H9 (cell line): ENCODE measurements at regions not wholly inside any gene's neighbourhood (a gene's known extent, or its start where the extent isn't known, plus 50 kb on each side); places are given as distances from the start of the nearest gene placed in this dataset.

Experiments used
- DNase-seq: peaks from one replicate; pipeline ENCODE4 v3.0.0-alpha.2; 2017
- H2AFZ ChIP-seq: one replicate; pipeline ENCODE4 v1.6.1; 2013; ENCODE audit warnings: mild to moderate bottlenecking, low read length, control low read depth, moderate library complexity
- H2AK5ac ChIP-seq: 2 replicates; pipeline ENCODE4 v1.6.1; 2013; ENCODE audit warnings: low read length, control low read depth, mixed read lengths; ENCODE audit not compliant: insufficient read length
- H2BK120ac ChIP-seq: one replicate; pipeline ENCODE4 v1.6.1; 2013; ENCODE audit warnings: low read depth, mild to moderate bottlenecking, low read length, control low read depth, inconsistent platforms; ENCODE audit not compliant: poor library complexity, severe bottlenecking
- H2BK12ac ChIP-seq: 2 replicates; pipeline ENCODE4 v1.6.1; 2013; ENCODE audit warnings: low read length, control low read depth, mixed read lengths, low read depth; ENCODE audit not compliant: insufficient read length
- H2BK15ac ChIP-seq: 2 replicates; pipeline ENCODE4 v1.6.1; 2013; ENCODE audit warnings: low read depth, low read length, control low read depth
- H2BK20ac ChIP-seq: one replicate; pipeline ENCODE4 v1.6.1; 2013; ENCODE audit warnings: low read depth, mild to moderate bottlenecking, low read length, control low read depth, inconsistent platforms; ENCODE audit not compliant: poor library complexity, severe bottlenecking
- H2BK5ac ChIP-seq: 2 replicates; pipeline ENCODE4 v1.6.1; 2013; ENCODE audit warnings: low read length, control low read depth, mixed read lengths; ENCODE audit not compliant: insufficient read length
- H3K14ac ChIP-seq: 2 replicates; pipeline ENCODE4 v1.6.1; 2013; ENCODE audit warnings: low read length, control low read depth; ENCODE audit not compliant: insufficient read depth
- H3K18ac ChIP-seq: 2 replicates; pipeline ENCODE4 v1.6.1; 2013; ENCODE audit warnings: low read depth, mild to moderate bottlenecking, mixed read lengths, low read length, control low read depth; ENCODE audit not compliant: insufficient read length
- H3K23ac ChIP-seq: 2 replicates; pipeline ENCODE4 v1.6.1; 2013; ENCODE audit warnings: low read length, control low read depth, mixed read lengths, low read depth; ENCODE audit not compliant: insufficient read length
- H3K23me2 ChIP-seq: 2 replicates; pipeline ENCODE4 v1.6.1; 2013; ENCODE audit warnings: low read depth, mild to moderate bottlenecking, mixed read lengths, low read length, control low read depth; ENCODE audit not compliant: insufficient read length, poor library complexity, severe bottlenecking
- H3K27ac ChIP-seq: 2 replicates; pipeline ENCODE4 v1.5.1; 2013; ENCODE audit warnings: low read length, control low read depth, mixed read lengths, low read depth; ENCODE audit not compliant: insufficient read length
- H3K27me3 ChIP-seq: 2 replicates; pipeline ENCODE4 v1.6.1; 2013; ENCODE audit warnings: low read length, control low read depth, inconsistent platforms; ENCODE audit not compliant: insufficient read depth
- H3K4ac ChIP-seq: 2 replicates; pipeline ENCODE4 v1.6.1; 2013; ENCODE audit warnings: low read depth, mild to moderate bottlenecking, control low read depth, inconsistent platforms, low read length, moderate library complexity
- H3K4me1 ChIP-seq: 2 replicates; pipeline ENCODE4 v1.6.1; 2013; ENCODE audit warnings: low read length, control low read depth, inconsistent platforms; ENCODE audit not compliant: insufficient read depth
- H3K4me2 ChIP-seq: 2 replicates; pipeline ENCODE4 v1.6.1; 2013; ENCODE audit warnings: low read length, control low read depth, mixed read lengths; ENCODE audit not compliant: insufficient read length, insufficient read depth
- H3K56ac ChIP-seq: 2 replicates; pipeline ENCODE4 v1.6.1; 2013; ENCODE audit warnings: low read depth, mild to moderate bottlenecking, mixed read lengths, low read length, control low read depth; ENCODE audit not compliant: insufficient read length
- H3K79me1 ChIP-seq: 2 replicates; pipeline ENCODE4 v1.6.1; 2013; ENCODE audit warnings: low read depth, mild to moderate bottlenecking, moderate library complexity, low read length, control low read depth, inconsistent platforms; ENCODE audit not compliant: insufficient read depth, poor library complexity, severe bottlenecking
- H3K79me2 ChIP-seq: 2 replicates; pipeline ENCODE4 v1.6.1; 2013; ENCODE audit warnings: low read length, control low read depth, inconsistent platforms; ENCODE audit not compliant: insufficient read depth
- H3K9ac ChIP-seq: 2 replicates; pipeline ENCODE4 v1.6.1; 2013; ENCODE audit warnings: low read length, control low read depth, mixed read lengths; ENCODE audit not compliant: insufficient read length; ENCODE audit errors: extremely low read depth
- H3K9me3 ChIP-seq: one replicate; pipeline ENCODE4 v1.6.1; 2013; ENCODE audit warnings: low read depth, low read length, inconsistent platforms; ENCODE audit not compliant: control insufficient read depth
- H3T11ph ChIP-seq: one replicate; pipeline ENCODE4 v1.6.1; 2013; ENCODE audit warnings: mild to moderate bottlenecking, low read length, control low read depth, inconsistent platforms
- H4K20me1 ChIP-seq: one replicate; pipeline ENCODE4 v1.6.1; 2013; ENCODE audit not compliant: control insufficient read depth, insufficient read length, insufficient read depth
- H4K5ac ChIP-seq: 2 replicates; pipeline ENCODE4 v1.6.1; 2013; ENCODE audit warnings: low read depth, mild to moderate bottlenecking, mixed read lengths, low read length, control low read depth; ENCODE audit not compliant: insufficient read length
- H4K8ac ChIP-seq: replicated peaks from 2 replicates; pipeline ENCODE4 v1.6.1; 2013; ENCODE audit warnings: low read length, control low read depth, mixed read lengths, low read depth; ENCODE audit not compliant: insufficient read length
- H4K91ac ChIP-seq: 2 replicates; pipeline ENCODE4 v1.6.1; 2013; ENCODE audit warnings: low read depth, mild to moderate bottlenecking, moderate library complexity, mixed read lengths, low read length, control low read depth; ENCODE audit not compliant: insufficient read length
- H3K27ac Mint-ChIP-seq, 3 experiments: 2 replicates in 2 of 3; 3 replicates in 1 of 3; pipeline ENCODE4 v1.8.0; 2020 to 2021; ENCODE audit warnings: mixed read lengths in 3 of 3, mild to moderate bottlenecking in 1 of 3, moderate library complexity in 1 of 3
- H3K27me3 Mint-ChIP-seq: 2 replicates; pipeline ENCODE4 v1.8.0; 2021; ENCODE audit warnings: low read depth, mild to moderate bottlenecking, moderate library complexity, mixed read lengths
- H3K36me3 Mint-ChIP-seq, 3 experiments: 2 replicates in 2 of 3; 3 replicates in 1 of 3; pipeline ENCODE4 v1.8.0; 2020 to 2021; ENCODE audit warnings: low read depth in 3 of 3, mixed read lengths in 3 of 3; ENCODE audit not compliant: insufficient read depth in 1 of 3
- H3K4me1 Mint-ChIP-seq, 2 experiments: 2 replicates each; pipeline ENCODE4 v1.8.0; 2020; ENCODE audit warnings: mixed read lengths in 2 of 2
- H3K4me3 Mint-ChIP-seq, 2 experiments: 2 replicates in 1 of 2; 3 replicates in 1 of 2; pipeline ENCODE4 v1.8.0; 2020 to 2021; ENCODE audit warnings: mild to moderate bottlenecking in 2 of 2, mixed read lengths in 2 of 2, moderate library complexity in 1 of 2
- H3K9me3 Mint-ChIP-seq, 2 experiments: 2 replicates in 1 of 2; 3 replicates in 1 of 2; pipeline ENCODE4 v1.8.0; 2020; ENCODE audit warnings: mild to moderate bottlenecking in 2 of 2, mixed read lengths in 2 of 2, moderate library complexity in 1 of 2
- WGBS: extraction: QIAGEN DNeasy Blood & Tissue Kit; methylation state at CpG from one replicate; pipeline ENCODE4 v1.1.7; 2013; ENCODE audit warnings: missing lambda C conversion rate, low lambda C conversion rate, mixed read lengths; ENCODE audit not compliant: insufficient read length; ENCODE audit errors: extremely low coverage; 5-methylcytosine and 5-hydroxymethylcytosine counted together
- TF ChIP-seq, protein P1 (sequence below): fragments of 200-600 bp; sonication (generic); conservative IDR thresholded peaks from 3 replicates; pipeline ENCODE4 v1.8.0; 2021; ENCODE audit warnings: antibody characterized with exemption, mild to moderate bottlenecking

DNA sequence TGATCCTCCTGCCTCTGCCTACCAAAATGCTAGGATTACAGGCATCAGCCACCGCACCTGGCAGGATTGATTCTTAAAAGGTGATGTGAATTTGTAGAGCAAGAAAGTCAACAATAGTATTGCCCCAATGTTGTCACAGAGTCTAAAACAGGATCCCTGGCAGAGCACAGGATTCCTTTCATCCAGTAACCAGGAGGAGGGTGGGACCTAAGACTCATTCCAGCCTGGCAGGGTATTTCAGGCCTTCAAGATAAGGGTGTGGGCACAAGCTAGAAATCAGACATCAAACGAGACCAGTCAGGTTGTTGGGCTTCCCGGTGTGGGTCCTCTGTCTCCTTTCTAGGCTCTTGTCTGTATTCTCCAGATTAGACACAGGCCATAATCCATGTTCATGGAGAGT is 511.4 kb downstream of the BCL11A start:
- WGBS: no CpG with 5 or more reads among the region's 3 CpGs
- no peaks in the 10 kb centered on the region for H3K79me2 ChIP-seq
- no peak overlapping the region for H2BK120ac ChIP-seq
- DNase-seq: no peak
- no peak overlapping the region for H3K27ac ChIP-seq
- Mint-ChIP-seq H3K9me3 (peaks cover 0 to 4% of the 10 kb centered on the region in 2 experiments; a peak in 1 of 5 replicates), H3K36me3 (no peaks in the 10 kb centered on the region), H3K27ac (no peak overlapping the region), H3K27me3 (no peaks in the 10 kb centered on the region; the same call in 1 of the 2 replicates), H3K4me1 (no peaks in the 10 kb centered on the region), H3K4me3 (no peak overlapping the region)
- no peak overlapping the region for H3K14ac ChIP-seq
- no peak overlapping the region for H3K4ac ChIP-seq
- no peak overlapping the region for H4K8ac ChIP-seq
- no peaks in the 10 kb centered on the region for H3K4me1 ChIP-seq
- H2BK20ac ChIP-seq: no peak overlapping the region
- H3K18ac ChIP-seq: no peak overlapping the region
- H3K27me3 ChIP-seq: no peaks in the 10 kb centered on the region
- H3K9me3 ChIP-seq: no peaks in the 10 kb centered on the region
- H3K9ac ChIP-seq: no peak overlapping the region
- H2BK15ac ChIP-seq: no peak overlapping the region
- no peaks in the 10 kb centered on the region for H3K79me1 ChIP-seq
- no peak overlapping the region for H3K56ac ChIP-seq
- H3K23me2 ChIP-seq: no peaks in the 10 kb centered on the region
- no peak overlapping the region for H3K23ac ChIP-seq
- TF ChIP-seq, protein P1, sequence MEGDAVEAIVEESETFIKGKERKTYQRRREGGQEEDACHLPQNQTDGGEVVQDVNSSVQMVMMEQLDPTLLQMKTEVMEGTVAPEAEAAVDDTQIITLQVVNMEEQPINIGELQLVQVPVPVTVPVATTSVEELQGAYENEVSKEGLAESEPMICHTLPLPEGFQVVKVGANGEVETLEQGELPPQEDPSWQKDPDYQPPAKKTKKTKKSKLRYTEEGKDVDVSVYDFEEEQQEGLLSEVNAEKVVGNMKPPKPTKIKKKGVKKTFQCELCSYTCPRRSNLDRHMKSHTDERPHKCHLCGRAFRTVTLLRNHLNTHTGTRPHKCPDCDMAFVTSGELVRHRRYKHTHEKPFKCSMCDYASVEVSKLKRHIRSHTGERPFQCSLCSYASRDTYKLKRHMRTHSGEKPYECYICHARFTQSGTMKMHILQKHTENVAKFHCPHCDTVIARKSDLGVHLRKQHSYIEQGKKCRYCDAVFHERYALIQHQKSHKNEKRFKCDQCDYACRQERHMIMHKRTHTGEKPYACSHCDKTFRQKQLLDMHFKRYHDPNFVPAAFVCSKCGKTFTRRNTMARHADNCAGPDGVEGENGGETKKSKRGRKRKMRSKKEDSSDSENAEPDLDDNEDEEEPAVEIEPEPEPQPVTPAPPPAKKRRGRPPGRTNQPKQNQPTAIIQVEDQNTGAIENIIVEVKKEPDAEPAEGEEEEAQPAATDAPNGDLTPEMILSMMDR: no peak
- no peak overlapping the region for H2BK12ac ChIP-seq
- H2BK5ac ChIP-seq: no peak overlapping the region
- H3K4me2 ChIP-seq: no peak overlapping the region
- H2AK5ac ChIP-seq: no peak overlapping the region
- H4K91ac ChIP-seq: no peak overlapping the region
- no peak overlapping the region for H3T11ph ChIP-seq
- H4K5ac ChIP-seq: no peak overlapping the region
- H4K20me1 ChIP-seq: no peaks in the 10 kb centered on the region
- H2AFZ ChIP-seq: no peak overlapping the region
